ENCODE measurements at regions not wholly inside any gene's neighbourhood (a gene's known extent, or its start where the extent isn't known, plus 50 kb on each side); places are given as distances from the start of the nearest gene placed in this dataset.
"Not testable (repeated sequence)": the region's sequence is repeated elsewhere in the genome, so short reads cannot be mapped to it uniquely, and the experiment has no call there.

DNA sequence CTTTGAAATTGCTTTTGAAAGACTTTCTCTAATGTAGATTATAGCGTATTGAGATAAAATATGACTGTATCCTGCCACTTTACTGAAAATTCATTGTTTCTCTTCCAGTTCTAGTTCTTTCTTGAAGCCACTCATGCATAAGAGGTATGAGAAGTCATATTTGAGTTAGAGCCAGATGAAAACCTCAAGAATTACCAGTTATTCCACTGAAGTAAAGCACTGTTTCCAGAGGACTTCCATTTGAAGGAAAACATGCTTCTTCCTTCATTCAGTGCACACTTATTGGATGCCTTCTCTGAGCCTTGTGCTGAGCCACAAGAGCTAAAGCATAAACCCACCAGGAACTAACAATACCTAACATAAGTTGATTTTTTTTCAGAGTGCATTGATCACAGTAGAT is 513.4 kb downstream of the ZNF385D start:
- no peak for DNase-seq

- no peak for DNase-seq
These were observed 515.5 kb downstream of the ZNF385D start for GRCh38 chr3:21235491-21235890.

GRCh38 chr3:21234933-21235332 is 516.1 kb downstream of the ZNF385D start:
- no peak for DNase-seq

DNA sequence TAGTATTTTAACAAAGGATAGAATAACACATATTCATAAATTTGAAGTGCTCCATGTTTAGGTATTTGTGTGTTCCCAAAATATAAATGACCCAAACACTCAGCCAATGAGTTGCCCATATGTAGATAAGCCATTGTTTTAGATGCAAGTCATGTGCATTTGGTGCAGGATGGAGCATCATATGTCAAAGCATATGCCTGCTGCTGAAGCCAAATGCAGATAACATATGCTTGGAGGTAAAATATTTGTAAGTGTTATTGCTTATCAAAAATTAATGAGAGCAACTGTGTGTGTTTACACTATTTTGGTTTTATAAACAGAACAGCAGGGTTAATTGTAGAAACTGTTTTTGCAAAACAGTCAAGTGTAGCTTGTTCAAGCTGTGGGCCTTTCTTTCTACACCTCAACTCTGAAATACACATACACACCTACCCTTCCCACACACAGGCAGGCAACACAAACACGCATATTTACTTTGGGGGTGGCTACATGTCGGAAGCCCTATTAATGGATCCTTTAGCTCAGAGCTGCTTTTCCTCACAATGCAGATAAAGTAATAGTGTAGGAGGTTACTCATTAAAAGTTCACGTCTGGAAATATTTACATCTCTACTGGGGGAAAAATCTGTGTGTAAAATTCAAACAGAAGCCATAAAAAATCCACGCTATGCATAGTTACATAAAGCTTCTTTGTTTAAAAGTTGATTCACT is 521.4 kb downstream of the ZNF385D start:
- no peak for DNase-seq

DNA sequence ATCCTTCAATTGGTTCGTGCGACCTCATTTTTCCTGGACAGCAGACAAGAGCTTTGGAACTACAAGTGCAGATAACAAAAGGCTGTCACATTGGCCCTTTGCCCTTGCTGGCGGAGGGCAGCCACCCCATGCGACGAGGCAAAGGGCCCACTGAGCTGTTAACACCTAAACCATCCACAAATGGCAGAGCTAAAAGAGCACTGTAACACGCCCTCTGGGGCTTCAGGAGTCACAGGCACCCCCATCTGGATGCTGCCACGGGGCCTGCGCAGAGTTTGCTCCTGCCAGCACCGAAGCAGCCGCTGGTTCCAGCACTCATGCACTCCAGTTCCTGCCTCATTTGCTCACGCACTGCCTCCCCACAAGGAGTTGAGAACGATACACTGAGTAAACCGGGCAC is 524.9 kb downstream of the ZNF385D start:
- no peak for DNase-seq

- no peak for DNase-seq
These were observed 530.1 kb downstream of the ZNF385D start for GRCh38 chr3:21220944-21221343.

DNA sequence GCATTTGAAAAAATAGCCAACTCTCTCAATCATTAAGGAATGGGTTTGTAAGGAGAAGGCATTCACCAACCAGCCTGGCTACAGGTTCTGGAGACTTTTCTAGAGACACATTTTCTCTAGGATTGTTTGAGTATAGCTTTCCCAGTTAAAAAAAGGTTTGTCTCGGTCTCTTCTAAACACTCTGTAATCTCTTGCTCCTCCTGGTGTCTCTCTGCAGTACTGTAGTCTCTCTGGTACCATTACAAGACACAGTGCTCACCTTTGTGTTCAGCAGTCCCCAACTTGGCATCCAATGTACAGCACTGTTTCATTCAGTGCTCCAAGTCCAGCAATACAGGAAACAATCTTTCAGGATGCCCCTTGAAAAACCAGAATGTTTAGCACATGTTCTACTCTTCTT is 534.4 kb downstream of the ZNF385D start:
- no peak for DNase-seq

DNA sequence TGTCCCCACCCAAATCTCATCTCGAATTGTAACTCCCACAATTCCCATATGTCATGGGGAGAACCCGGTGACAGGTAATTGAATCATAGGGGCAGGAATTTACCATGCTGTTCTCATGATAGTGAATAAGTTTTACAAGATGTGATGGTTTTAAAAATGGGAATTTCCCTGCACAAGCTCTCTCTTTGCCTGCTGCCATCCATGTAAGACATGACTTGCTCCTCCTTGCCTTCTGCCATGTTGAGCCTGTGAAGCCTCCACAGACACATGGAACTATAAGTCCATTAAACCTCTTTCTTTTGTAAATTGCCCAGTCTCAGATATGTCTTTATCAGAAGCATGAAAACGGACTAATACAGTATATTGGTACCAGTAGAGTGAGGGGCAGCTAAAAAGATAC is 546.9 kb downstream of the ZNF385D start:
- DNase-seq, result not testable (repeated sequence)

DNA sequence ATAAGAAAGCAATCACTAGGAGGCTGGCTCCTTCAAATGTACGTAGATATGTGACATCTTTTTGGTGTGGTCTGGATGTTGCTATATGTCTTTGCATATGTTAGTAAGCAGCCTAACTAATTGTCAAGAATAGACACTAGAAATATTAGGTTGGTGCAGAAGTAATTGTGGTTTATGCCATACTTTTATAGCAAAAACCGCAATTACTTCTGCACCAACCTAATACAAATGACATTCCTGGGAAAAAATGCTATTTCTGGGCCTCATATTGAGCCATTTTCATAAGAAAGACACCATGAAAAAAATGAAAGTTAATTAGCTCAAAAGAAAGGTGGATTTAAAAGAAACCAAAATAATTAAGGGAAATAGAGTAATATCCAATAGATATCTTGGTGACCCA is 555.8 kb downstream of the ZNF385D start:
- DNase-seq, result no peak

- DNase-seq, result not testable (repeated sequence)
These were observed 557.0 kb downstream of the ZNF385D start for GRCh38 chr3:21194036-21194435.

DNA sequence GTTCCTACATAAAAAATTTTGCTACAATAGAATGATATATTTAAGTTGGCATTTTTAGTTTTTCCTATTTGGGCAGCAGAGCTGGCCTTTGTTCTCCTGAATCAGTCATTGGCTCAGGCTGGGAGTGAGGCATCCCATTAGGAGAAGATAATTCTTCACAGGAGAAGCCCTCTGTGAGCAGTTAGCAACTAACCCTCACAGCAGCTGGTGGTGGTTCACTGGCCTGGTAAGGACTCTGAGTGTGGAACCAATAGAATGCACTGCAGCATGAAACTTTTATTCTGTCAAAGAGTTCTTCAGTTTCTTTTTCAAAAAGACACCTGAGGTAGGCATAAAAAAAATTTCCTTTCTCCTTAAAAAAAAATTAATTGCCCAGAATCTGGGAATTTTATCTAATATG is 562.6 kb downstream of the ZNF385D start:
- DNase-seq, result no peak

DNA sequence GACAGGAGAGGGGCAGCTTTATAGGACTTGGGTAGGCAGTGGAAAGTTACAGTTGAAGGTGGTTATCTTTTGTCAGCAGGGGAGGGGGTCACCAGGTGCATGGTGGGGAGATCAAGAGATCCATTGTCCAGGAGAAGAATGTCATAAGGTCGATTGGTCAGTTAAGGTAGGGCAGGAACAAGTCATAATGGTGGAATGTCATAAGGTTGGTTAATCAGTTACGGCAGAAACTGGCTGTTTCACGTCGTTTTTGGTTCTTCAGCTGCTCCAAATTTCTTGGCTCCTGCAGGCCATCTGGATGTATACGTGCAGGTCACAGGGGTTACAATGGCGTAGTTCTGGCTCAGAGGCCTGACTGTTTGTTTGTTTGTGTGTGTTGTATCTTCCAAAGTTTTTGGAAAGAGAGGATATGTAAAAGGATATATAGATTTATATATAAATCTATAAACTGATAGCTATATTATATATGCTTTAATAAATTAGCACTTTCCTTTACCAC is 565.1 kb downstream of the ZNF385D start:
- no peak for DNase-seq

GRCh38 chr3:21174461-21174860 is 576.5 kb downstream of the ZNF385D start:
- no peak for DNase-seq

DNA sequence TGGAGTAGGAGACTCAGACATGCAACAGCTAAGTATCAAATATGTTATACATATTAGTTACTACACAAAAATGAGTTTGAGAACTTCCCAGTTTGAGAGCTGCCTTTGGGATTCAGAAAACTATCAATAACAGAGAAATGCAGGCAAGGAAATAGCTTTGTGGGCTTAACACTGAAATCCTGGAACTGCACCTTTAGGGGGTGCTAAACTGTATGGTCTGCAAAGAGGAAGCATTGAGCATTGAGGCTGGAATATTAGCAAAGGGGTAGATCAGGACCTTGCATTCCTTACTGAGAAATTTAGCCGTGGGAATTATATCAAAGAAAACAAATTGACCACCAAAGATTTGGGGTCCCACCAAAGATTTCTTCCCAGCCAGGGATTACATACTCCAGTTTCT is 580.0 kb downstream of the ZNF385D start:
- no peak for DNase-seq

- no peak for DNase-seq
These were observed 581.1 kb downstream of the ZNF385D start for GRCh38 chr3:21169948-21170347.

- no peak for DNase-seq
These were observed 582.5 kb downstream of the ZNF385D start for GRCh38 chr3:21168471-21168870.

- no peak for DNase-seq
These were observed 587.1 kb downstream of the ZNF385D start for GRCh38 chr3:21163956-21164355.

DNA sequence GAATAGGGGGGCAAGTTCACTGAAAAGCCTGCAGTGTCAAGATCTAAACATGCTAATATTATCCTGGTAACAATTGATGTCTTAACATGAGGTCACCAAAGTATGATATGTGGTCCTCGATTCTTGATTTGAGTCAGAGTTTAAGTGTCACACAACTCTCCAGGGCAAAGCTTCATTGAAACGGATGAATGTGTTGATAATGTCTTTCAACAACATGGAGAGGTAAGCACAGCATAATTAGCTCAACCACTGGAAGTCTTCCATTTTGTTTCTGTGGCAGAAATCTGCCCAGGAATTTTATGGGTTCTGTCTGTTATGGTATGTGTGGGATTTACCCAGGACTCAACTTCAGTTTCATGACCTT is 591.5 kb downstream of the ZNF385D start:
- no peak for DNase-seq

- DNase-seq, result no peak
These were observed 592.0 kb downstream of the ZNF385D start for GRCh38 chr3:21158861-21159542.

- DNase-seq, result no peak
These were observed 596.1 kb downstream of the ZNF385D start for GRCh38 chr3:21154911-21155310.

- DNase-seq, result no peak
These were observed 598.5 kb downstream of the ZNF385D start for GRCh38 chr3:21152555-21152954.

GRCh38 chr3:21142949-21143348 is 608.1 kb downstream of the ZNF385D start:
- no peak for DNase-seq

DNA sequence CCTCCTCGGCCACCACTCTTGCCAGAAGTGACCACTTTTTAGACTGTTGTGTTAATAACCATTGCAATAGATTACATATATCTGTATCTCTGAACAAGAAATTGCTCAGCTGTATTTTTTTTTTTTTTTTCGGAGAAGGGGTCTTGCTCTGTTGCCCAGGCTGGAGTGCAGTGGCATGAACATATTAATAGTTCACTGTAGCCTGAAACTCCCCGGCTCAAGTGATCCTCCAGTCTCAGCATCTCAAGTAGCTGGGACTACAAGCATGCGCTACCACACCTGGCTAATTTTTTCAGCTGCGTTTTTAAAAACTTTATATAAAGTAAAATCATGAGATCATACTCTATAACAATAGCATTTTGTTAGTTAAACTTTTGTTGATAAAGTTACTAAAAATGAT is 609.0 kb downstream of the ZNF385D start:
- no peak for DNase-seq

- no peak for DNase-seq
These were observed 610.2 kb downstream of the ZNF385D start for GRCh38 chr3:21140785-21141184.

- no peak for DNase-seq
These were observed 612.9 kb downstream of the ZNF385D start for GRCh38 chr3:21138085-21138484.

All from activated CD8-positive, alpha-beta memory T cell treated with anti-CD3 and anti-CD28 coated beads, Interleukin-2, amount 50 U/mL, for 48 hours (primary cell).